Activated CD4-positive, CD25-positive, alpha-beta regulatory T cell treated with anti-CD3 and anti-CD28 coated beads, Interleukin-2, amount 50 U/mL, for 72 hours (primary cell): ENCODE measurements at regions not wholly inside any gene's neighbourhood (a gene's known extent, or its start where the extent isn't known, plus 50 kb on each side); places are given as distances from the start of the nearest gene placed in this dataset.
"Not testable (repeated sequence)": the region's sequence is repeated elsewhere in the genome, so short reads cannot be mapped to it uniquely, and the experiment has no call there.

Source experiments
- DNase-seq: peaks from one replicate; pipeline ENCODE4 v3.0.0; 2021

DNA sequence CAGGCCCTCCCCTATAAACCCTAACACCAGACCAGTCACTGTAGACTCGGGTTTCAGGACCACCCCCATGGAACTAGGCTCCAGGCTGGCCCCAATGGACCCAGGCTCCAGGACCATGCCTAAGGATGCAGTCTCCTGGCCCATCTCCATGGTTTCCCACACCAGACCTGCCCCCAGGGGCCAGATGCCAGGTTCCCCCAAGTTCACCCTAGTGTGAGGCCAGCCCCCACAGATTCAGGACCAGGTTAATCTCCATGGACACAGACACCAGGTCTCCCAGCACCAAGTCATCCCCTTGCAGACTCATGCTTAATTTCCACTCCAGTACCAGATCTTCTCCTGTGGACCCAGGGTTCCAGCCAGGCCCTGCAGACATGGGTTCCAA is 103.8 kb upstream of the LANCL2 start:
- DNase-seq, result no peak

DNA sequence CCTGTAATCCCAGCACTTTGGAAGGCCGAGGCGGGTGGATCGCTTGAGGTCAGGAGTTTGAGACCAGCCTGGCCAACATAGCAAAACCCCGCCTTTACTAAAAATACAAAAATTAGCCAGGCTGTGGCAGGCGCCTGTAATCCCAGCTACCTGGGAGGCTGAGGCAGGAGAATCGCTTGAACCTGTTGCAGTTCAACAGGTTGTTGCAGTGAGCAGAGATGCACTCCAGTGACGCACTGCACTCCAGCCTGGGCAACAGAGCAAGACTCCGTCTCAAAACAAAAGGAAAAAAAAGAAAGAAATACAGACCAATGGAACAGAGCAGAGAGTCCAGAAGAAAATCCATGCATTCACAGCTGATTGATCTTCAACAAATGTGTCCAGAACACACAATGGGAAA is 99.8 kb upstream of the LANCL2 start:
- DNase-seq, result not testable (repeated sequence)

DNA sequence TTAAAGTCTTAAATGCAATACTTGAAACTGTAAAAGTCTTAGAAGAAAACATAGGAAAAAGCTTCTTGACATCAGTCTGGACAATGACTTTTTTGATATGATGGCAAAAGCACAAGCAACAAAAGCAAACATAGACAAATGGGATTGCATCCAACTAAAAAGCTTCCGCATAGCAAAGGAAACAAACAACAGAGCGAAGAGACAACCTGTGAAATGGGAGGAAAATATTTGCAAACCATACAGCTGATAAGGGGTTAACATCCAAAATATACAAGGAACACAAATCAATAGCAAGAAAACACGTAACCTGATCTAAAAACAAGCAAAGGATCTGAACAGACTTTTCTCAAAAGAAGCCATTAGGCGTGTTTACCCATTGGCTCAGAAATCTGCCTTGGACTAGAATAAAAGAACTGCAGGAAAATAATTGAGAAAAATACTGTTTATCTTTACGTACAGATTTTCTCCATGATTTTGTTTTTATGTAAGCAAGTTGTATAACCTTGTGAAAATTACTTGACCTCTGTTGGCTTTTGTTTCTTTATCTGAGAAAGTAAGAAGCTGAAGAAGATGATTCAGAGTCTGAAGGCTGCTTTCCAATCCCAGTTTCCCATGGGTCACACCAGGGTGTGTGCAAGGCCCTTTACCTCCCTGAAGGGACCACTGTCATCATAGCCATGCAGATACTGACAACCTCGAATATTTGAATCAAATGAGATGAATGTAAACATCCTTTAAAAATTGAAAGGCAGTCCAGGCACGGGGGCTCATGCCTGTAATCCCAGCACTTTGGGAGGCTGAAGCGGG is 99.1 kb upstream of the LANCL2 start:
- DNase-seq, result no peak

DNA sequence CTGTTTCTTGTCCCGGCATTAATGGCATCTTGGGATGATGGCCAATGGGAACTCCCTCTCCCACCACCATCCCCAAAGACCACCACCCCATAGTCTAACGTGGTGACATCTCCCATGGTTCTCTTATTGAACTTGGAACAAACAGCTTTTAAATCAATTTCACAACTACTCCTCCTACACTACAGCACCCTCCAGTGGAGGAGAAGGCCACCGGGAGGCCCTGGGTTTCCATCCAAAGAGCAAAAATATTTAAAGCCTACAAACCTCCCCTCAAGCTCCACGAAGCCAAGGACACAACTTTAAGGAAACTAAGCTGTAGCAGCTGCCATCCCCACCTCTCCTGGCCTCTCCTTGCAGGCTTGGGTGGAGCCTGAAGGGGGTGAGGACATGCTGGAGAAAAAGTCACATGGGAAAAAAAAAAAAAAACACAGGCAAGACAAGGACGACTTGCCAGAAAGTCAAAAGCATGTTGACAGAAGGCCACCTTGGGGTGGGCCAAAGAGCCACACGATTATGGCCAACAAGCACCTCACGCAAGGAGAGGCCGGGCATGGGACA is 94.0 kb upstream of the LANCL2 start:
- no peak for DNase-seq

DNA sequence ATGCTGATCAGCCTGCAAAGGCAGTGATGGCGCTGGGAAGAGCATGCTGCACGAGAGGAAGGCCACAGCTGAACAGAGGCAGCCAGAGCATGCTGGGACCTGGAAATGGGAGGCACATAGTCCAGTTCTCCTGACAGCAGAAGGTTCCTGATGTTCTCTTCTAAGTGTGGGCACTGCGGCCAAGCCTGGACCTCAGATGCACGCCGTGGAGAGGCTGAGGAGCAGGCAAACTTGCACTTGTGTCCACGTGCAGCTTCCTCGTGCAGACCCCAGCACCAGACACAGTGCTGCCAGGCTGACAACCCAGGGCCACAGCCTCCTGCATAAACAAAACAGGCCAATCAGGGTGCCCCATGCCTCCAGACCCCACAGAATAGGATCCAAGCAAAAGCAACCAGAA is 93.5 kb upstream of the LANCL2 start:
- no peak for DNase-seq

DNA sequence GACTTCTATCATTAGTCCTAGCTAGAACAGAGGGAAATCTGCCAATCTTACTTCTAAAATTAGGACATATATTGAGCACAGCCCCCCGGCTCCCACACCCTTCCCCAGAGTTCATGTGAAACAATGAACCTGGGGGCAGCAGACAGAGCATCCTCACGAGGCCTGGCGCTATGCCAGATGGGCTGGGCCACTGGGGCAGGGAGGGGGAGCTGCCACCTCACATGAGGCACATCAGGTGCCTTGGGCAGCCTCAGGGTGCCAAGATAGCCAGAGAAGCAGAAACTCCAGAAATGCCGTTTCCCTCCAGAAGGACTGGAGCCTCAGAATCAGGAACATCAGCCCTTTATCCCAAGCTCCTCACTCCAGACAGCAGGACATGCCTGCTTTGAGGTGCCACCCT is 92.8 kb upstream of the LANCL2 start:
- DNase-seq, result no peak

DNA sequence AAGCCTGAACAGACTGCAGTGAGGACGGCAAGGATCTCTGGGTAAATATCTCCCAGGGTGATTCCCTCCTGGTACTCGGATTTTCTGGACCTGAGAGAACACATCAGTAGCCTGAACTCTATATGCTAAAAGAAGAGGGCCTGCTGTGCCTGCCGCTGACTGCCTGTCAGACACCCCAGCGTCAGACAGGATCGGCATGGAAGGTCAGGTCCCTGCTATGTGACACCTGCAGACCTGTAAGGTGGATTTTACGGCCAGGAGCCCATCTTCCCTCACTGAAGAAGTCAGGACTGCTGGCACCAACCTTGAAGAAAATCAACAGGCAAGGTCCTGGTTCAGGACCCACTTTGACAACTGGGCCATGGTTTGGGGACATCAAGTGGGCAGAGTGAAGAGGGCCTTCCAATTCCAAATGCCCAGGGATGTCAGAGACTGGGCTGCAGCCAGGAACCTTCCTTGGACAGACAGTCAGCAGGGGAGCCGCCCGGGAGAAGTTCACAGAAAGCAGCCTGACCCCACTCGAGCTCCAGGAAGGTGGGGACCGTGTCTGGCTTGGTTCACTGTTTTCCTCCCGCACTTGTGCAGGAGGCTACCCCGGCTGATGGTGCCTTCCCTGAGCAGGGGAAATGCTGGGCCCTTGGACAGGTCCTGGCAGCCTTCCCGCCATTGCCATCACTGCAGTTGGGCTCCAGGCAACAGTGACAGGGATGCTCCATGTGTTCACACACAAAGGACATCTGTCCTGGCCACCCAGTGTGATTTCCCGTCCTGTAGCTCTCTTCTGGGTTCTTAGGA is 91.8 kb upstream of the LANCL2 start:
- DNase-seq, result no peak

DNA sequence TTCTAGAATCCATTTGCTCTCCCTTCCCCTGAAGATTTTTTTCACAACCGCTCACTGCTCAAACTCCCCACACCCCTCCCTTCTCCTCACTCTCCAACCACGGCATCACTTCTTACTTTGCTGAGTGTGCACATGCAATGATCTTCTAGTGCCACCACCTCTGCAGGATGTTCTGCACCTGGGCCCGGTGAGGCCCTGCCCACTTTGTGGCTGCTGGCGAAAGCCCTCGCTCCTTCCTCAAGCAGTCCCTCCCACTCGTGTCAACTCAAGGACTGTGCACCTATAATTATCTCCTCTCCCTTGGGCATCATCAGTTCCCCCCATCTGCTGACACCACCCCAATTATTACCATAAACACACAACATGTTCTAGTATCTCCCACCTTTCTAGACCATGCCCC is 91.0 kb upstream of the LANCL2 start:
- no peak for DNase-seq

DNA sequence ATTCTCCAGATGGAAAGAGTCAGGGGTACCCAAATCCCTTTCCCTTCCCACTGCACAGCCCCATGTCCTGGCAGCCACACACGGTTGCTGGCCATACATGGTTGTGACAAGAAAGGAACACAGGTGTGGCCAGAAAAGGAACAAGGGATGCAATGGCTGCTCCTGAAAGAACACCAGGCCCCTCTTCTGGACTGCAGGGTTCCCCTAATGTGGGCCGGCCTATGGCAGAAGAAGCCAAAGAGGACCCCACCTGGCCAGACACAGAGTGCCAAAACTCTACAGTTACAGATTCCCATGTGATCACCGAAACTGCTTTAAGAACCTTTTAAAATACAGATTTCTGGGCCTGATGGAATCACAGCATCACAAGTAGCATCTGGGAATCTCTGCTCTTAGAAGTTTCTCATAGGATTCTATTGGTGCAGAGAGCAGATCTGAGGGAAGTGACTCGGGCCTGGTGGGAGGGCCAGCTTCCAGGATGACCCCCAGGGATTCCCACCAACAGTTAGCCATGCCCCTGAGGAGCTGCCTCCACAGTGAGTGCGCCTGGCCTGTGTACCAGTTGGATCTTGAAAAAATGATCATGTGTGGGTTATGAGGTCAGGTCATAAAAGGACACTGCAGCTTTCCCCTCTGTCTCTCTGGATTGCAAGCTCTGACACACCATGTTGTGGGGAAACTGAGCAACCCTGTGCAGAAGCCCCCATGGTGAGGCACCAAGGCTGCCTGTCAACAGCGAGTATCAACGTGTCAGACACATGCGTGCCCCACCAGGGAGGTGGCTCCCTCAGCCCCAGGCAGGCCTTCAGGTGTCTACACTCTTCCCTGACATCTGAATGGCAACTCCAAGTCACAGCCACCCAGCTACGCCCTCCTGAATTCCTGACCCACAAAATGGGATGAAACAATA is 89.6 kb upstream of the LANCL2 start:
- no peak for DNase-seq

DNA sequence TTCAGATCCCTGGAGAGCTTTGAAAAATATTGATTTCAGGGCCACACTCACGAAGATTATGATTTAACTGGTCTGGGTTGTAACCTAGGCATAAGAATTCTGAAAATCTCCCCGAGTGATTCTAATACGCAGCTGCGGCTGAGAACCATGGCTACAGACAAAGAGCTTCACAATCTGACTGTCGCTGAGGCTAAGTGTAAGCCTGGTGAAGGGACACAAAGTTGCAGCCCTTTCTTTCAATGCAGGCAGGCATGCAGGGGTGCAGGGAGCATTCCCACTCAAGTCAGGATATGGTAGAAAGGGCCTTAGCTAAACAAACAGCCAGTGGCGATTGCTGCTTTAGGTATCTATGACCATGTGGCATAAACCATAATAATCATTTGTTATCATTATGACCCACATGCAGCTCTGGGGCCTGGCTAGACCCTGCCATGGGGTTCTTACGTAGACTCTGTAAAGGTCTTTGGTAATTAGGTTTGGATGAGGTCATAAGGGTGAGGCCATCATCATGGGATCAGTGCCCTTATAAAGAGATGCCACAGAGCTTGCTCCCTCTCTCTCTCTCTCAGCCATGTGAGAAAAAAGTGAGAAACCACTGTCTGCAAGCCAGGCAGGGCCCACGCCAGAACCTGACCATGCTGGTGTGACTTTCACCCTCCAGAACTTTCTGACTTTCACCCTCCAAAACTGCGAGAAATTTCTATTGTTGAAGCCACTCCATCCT is 88.4 kb upstream of the LANCL2 start:
- DNase-seq, result no peak

DNA sequence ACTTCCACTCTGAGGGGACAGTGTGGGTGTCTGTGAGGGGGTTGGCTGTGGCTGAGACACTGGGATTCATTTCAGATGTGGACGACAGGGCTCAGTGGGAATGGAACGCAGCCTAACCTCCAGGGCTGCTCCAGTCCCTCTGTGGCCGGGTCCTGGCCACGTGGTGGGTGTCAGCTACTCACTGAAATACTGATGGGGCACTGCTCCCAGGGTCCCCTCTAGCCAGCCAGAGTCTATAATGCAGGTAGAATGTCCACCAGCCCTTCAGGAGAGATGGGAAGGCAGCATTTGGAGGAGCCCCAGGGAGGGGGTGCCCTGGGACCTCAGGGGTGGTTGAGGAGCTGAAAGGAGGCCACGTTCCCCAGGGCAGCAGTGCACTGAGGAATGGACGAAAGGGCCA is 87.2 kb upstream of the LANCL2 start:
- no peak for DNase-seq

DNA sequence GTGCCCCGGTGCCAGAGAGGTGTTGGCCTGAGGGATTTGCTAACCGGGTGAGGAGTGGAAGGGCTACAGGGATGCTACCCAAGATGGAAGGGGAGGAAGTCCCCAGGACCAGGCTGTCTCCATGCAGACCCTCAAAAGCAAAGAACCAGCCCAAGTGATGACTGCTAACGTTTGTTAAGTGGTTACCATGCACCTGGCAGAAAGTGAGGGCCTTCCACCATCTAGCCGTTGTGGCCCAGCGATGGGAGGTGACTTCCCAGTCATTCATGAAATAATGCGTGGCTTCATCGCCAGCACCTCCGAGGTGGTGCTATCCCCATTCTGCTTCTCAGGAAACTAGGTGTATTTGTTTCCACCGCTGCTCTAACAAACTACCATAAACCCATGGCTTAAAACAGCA is 86.8 kb upstream of the LANCL2 start:
- no peak for DNase-seq

DNA sequence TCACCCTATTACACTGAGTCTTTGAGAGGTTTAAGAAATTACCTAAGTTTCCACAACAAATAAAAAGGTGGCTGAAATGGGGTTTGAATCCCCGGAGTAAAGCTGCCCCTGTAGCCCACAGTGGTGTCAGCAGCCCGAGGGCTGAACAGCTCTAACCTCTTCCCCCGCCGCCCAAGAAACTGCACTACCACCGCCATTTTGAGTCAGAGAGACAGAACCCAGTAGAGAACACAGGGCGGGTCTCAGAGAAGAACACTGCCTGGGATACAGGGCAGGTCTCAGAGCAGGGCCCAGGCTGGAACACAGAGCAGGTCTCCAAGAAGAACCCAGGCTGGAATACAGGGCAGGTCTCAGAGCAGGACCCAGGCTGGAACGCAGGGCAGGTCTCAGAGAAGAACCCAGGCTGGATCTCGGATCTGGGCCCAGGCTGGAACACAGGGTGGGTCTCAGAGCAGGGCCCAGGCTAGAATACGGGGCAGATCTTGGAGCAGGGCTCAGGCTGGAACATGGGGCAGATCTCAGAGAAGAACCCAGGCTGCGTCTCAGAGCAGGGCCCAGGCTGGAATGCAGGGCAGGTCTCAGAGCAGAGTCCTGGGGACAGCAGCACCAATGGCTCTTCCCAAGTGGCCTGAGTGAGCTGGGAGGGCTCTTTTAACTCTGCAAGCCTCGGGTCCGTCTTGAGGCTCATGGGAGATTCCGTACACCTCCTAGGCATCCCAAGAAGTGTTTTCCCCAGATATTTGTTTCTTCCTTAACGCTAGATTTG is 85.9 kb upstream of the LANCL2 start:
- DNase-seq, result no peak

DNA sequence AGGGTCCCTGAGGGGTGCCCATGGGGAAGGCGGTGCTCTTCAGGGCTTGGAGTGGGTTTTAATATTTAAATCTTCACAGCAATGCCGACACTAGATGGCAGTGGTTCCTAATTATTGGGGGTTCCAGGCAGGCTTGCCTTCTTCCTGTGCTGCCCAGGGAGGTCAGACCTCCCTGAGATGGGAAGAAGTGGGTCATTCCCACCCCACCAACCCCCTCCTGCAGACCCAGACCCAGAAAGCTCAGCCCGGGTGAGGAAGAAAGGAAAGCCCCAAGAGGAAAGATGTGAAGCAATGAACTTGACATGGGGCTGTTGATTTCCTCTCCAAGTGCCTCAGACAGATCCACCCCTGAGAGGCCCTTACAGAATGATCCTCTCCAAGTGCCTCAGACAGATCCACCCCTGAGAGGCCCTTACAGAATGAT is 85.1 kb upstream of the LANCL2 start:
- peak; percentile 49 for DNase-seq

DNA sequence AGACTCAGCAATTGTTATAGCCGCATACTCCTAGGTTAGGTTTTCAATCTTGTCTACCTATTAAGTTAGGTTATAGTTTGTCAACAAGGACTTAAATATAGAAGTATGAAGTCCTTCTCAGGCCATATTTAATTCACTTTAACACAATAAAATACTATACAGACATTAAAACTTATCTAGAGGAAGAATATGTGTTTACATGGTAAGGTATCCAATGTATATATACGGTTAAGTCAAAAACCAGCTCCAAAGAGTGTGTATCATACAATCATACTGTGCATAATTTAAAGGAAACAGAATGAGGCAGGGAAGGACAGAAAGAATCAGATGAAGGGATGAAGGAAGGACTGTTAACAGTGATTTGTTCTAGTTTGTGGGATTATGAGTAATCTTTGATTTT is 79.5 kb upstream of the LANCL2 start:
- DNase-seq, result no peak

DNA sequence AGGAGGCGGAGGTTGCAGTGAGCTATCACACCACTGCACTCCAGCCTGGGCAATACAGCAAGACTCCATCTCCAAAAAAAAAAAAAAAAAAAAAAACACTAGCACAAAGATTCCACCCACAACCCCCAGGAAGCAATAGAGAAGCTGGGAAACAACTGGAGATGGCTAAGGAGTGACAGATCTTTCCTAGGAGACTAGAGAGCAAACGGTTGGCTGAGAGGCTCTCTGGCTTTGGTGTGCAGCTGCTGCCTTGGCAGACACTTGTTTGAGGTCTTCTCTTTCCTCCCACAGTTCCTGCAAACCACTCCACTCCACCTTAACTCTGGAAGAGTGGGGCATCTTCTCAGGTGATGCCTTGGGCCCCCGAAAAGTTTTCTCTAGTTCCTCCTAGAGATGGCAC is 78.5 kb upstream of the LANCL2 start:
- no peak for DNase-seq

DNA sequence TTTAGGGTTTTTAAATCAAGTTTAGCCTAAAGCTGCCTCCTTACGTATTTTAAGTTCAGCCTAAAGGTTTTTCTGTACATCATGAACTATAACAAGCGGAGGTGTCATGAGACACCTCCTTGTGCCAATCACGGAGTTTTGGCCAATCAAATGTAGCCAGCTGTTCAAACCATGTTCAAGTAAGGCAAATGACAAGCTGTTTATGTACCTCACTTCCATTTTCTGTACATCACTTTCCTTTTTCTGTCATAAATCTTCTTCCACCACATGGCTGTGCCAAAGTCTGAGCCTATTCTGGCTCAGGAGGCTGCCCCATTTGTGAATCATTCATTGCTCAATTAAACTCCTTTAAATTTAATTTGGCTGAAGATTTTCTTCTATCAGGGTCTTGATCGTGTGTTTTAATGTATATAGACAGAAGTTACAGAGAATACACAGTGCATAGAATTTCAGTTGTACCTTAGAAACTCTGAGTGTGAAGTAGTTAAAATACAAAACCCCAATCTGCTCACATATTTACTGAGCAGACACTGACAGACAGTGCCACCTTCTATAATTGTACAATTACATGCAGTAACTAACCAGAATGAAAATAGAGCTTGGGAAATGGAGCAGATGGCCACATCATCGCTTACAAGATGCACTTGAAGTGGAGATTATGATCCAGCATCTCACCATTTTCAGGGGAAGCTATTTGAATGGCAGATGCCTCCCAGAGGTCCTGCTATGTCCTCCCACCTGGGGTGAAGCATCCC is 76.9 kb upstream of the LANCL2 start:
- DNase-seq, result no peak

DNA sequence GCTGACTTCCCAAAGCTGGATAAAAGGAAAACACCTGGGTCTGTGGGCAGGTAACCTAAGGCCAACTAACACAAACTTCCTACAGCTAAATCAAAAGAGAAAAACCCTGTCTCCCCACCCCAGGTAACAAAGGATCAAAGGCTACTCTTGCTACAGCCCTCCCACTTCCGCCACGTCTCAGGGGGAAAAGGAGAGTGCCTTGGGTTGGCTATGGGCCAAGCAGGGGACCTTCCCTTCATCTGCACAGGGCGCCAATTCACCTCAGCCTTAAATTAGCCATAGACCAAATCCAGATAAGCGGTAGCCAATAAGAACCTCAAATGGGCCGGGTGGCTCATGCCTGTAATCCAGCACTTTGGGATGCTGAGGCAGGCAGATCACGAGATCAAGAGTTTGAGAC is 69.1 kb upstream of the LANCL2 start:
- no peak for DNase-seq

DNA sequence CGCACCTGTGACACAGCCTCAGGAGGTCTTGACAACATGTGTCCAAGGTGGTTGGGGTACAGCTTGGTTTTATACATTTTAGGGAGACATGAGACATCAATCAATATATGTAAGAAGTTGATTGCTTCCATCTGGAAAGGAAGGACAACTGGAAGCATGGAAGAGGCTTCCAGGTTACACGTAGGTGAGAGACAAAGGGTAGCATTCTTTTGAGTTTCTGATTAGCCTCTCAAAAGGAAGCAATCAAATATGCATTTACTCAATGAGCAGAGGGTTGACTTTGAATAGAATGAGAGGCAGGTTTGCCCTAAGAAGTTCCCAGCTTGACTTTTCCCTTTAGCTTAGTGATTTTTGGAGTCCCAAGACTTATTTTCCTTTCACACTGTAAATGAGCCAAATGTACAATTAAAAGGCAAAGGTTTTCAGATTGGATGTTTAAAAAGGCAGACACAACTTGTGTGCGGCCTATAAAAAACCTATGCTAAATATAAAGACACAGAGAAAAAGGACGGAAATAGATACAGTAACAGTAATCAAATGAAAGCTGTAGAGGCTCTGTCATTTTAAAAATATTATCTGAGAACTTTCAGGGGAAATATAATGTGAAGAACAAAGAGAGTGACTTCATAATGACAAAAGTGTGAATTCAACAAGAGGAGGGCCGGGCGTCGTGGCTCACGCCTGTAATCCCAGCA is 65.7 kb upstream of the LANCL2 start:
- no peak for DNase-seq

DNA sequence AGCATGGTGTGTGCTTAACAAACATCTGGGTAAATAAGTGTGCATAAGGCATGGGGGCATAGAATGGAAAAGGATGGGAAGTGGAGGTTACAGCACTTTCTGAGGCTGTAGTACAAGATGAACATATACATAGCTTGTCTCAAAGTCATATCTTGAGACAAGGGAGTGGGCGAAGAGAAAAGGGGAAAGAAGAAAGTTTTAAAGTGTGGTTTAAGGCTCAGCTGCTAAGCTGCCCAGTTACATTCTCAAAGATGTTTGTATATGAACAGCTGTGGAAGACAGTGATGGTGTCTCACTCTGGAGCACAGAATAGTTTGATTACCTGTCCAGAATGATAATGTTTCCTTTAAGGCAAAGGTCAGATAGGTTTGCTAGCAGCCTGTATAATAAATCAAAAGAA is 61.9 kb upstream of the LANCL2 start:
- DNase-seq, result no peak
